HG03571 (cell line): ENCODE measurements at regions not wholly inside any gene's neighbourhood (a gene's known extent, or its start where the extent isn't known, plus 50 kb on each side); places are given as distances from the start of the nearest gene placed in this dataset.
"Not testable (repeated sequence)": the region's sequence is repeated elsewhere in the genome, so short reads cannot be mapped to it uniquely, and the experiment has no call there.

Experiments used
- ATAC-seq: cut with Tn5 transposase; IDR thresholded peaks from one replicate; pipeline ENCODE4 v1.9.1; 2021; ENCODE audit not compliant: unreplicated experiment

- no peak for ATAC-seq
Measured at GRCh38 chr11:29628609-29629008, 388.2 kb downstream of the KCNA4 start.

- ATAC-seq, result no peak
Measured at GRCh38 chr11:29627541-29627940, 389.3 kb downstream of the KCNA4 start.

DNA sequence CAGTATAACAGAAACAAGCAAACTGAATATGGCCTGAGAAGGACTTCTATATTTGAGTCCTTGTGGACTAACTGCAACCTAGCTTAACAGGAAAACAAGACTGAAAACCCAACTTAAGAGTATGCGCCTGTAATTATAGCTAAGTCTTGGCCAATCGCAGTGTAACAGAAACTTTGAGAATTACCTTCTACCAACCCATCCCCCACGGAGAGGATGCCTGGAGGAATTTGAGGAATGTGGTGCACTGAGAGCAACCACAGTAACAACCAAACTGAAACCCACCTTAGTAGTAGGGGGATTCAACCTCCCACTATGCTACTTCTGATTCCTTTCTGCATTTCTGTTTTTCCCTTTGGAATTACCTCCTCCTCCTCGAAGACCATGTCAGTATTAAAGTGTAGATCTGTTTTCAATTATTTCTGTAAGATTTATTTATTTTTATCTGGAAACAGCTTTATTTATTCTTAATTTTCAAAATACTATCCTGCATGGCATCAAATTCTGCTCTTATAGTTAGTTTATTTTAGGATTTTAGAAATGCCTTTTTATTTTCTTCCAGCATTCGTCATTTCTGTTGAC lies 393.6 kb downstream of the KCNA4 start:
- no peak for ATAC-seq

DNA sequence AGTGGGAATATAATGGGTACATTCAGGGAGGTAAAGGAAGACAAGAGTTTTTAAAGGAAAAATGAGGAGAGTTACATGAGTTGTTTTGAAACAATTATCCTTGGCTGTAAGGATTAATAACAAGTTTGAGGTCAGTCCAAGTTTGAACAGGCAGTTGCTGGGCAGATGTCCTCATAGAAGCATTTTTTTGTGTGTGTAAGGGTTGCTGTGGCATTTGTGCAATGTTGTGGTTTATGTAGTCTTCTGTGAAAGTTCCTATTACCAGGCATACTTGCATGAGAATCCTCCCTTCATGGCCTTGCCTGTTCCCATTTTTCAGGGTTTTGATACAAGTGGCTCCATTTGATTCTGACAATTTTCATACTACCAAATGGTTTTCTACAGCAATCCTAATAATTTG lies 400.2 kb downstream of the KCNA4 start:
- ATAC-seq, result no peak

GRCh38 chr11:29612423-29612822 lies 404.4 kb downstream of the KCNA4 start:
- ATAC-seq, result no peak

DNA sequence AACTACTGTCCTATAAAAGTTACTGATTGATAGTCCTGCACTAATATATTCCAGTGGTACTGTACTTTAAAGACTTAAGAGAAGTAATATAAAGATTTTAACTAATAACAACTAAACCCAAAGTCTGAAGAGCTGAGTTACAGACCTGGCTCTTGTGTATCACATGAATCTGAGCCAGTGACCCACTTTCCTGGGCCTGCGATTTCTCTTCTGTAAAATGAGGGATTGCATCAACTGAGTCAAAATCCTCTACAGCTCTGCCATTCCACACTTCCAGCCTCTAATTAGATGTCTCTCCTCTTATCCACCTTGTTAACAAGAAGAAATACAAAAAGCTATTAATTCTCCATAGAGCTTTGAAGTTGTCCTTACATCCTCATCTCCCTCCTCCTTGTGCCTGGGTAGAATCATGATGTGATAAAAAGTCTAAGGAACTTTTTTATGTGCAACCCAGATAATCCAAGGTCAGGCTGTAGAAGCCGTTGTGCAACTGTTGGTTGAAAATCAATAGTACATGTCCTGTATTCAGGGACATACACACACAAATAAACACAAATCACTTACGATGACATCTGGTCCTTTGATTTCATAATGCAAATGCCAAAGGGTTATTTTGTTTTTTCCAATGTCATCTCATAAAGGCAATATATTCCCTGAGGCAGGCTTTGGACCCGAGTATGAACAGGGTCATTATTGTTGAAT lies 410.3 kb downstream of the KCNA4 start:
- ATAC-seq, result no peak

DNA sequence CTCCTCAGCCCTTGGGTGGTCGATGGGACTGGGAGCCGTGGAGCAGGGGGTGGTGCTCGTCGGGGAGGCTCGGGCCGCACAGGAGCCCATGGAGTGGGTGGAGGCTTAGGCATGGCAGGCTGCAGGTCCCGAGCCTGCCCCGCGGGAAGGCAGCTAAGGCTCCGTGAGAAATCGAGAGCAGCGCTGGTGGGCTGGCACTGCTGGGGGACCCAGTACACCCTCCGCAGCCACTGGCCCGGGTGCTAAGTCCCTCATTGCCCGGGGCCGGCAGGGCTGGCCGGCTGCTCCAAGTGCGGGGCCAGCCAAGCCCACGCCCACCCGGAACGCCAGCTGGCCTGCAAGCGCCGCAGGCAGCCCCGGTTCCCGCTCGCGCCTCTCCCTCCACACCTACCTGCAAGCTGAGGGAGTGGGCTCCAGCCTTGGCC lies 416.7 kb downstream of the KCNA4 start:
- ATAC-seq, result not testable (repeated sequence)

- no peak for ATAC-seq
Measured at GRCh38 chr11:29584342-29584741, 432.5 kb downstream of the KCNA4 start.

- no peak for ATAC-seq
Measured at GRCh38 chr11:29578806-29579205, 438.0 kb downstream of the KCNA4 start.

DNA sequence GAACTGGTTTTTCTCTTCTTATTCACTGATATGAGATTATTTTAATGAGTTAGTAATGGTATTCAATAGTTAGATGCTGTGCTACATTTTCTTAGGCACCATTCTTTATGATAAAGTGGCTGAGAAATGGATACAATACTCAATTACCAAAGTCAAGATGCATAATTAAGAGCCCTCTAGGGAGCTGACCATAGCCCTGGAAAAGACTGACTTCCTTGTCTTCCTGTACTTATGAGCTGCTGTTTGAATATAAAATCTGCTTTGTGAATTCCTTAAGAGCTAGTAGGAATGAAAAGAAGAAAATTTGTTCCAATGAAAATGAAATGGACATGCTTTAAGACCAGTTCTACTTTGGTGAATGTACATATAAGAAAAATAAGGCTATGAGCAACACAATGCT lies 452.3 kb downstream of the KCNA4 start:
- ATAC-seq, result no peak

GRCh38 chr11:29562183-29562582 lies 454.6 kb downstream of the KCNA4 start:
- ATAC-seq, result no peak

GRCh38 chr11:29553990-29554389 lies 462.8 kb downstream of the KCNA4 start:
- ATAC-seq, result no peak

- no peak for ATAC-seq
Measured at GRCh38 chr11:29538339-29539036, 478.3 kb downstream of the KCNA4 start.

GRCh38 chr11:29534836-29535235 lies 482.0 kb downstream of the KCNA4 start:
- no peak for ATAC-seq

GRCh38 chr11:29530961-29531360 lies 485.9 kb downstream of the KCNA4 start:
- no peak for ATAC-seq

- ATAC-seq, result no peak
Measured at GRCh38 chr11:29527391-29527936, 489.4 kb downstream of the KCNA4 start.

DNA sequence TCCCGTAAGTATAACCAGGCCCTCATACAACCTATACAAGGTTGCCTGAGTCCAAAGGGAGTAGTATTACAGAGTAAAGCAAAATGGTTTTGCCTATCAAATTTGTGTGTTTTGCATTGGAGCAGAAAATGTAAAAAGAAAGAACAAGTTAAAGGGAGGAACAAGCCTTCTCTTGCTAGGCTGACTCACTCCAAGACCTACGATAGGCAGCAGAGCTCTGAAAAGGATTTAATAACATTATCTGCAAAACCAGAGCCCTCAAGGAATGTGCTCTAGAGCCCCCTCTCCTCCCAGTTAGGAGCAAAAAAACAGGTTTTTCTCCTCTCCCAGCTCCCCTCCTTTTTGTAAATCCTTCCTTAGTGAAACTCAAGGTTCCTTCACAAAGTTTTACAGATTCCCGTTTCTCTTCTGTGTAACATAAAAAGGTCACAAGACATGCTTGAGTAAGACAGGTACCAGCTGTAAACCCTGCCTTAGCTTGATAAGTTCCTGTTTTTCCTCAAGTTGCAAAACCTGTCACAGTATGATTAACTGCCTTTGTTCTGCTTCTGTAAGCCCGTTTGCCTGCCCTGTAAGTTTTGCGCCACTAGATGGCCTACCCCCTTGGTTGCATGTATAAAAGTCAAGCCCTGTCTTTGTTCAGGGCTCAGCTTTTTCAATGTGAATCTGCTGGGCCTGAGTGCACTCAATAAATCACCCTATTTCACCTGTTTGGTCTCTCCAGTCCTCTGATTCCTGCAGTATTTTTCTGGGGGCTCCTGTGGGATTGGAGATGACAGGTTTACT lies 498.2 kb downstream of the KCNA4 start:
- no peak for ATAC-seq

DNA sequence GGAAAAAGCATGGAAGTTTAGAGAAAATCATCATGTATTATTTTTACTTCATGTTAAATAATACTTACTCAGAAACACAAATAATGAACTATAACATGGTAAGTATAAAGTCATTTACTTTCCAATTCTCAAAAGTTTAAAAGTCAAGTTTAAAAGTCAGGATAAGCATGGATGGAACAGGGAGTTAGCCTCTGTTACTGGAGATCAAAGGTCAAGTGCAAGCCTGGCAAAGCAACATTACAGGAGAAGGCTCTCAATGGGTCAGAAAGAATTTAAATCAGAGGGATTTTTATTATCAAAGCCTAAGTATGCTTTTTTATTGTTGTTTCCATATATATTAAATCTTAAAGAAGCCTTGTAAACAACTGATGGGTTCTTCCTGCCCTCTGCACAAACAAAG lies 505.4 kb downstream of the KCNA4 start:
- no peak for ATAC-seq

DNA sequence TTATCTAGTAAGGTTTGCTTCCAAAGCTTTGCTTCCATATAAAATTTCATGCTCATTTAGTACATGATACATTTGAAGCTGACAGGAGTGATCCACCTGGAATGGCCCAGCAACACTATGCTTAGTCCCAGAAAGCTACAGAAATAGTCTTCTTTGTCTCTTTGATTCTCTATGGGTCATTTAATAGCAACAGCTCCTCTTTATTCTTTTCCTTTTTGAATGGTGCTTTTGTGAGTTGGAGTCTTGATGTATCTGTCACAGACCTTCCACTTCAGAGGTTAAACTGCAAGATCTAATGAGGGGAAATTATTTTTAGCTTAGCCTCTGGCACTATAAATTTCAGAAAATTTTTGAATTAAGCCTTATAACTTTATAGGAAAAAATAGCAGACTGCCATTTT lies 509.5 kb downstream of the KCNA4 start:
- no peak for ATAC-seq

DNA sequence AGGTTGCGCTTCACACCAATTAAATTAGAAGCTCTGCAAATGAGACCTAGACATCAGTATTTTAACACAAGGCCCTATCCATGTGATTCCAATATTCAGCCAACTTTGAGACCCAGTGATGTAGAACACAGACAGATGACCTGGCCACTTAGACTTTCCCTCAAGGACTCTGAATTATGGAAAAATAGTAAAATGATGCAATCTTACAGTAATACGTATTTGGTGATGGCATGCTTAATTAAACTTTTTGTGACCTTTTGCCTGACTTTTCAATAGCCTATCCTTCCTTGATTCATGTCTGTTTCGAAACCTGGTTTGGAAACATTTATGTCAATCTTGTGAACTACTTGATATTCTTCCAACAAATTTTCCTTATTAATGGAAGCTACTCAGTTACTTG lies 521.2 kb downstream of the KCNA4 start:
- ATAC-seq, result no peak

DNA sequence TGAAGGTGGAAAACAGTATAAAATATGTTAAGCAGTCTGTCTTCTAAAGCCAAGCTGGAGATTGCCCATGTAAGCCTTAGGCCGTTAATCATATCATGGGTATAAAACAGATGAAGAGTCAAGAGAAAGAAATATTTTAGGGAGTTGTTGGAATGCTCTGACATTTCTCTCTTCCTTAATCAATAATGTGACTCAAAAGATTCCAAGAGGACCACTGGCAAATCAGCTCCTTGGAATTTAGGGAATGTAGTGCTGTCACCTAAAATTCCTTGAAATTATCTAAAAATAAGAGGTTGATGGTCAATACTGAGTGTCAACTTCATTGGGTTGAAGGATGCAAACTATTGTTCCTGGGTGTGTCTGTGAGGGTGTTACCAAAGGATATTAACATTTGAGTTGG lies 525.9 kb downstream of the KCNA4 start:
- ATAC-seq, result no peak
